H1 (cell line): ENCODE measurements at regions not wholly inside any gene's neighbourhood (a gene's known extent, or its start where the extent isn't known, plus 50 kb on each side); places are given as distances from the start of the nearest gene placed in this dataset.

Experiments used
- CTCF ChIA-PET: fragments of 300-600 bp; sonication (Branson Sonifier 250); formaldehyde crosslinking; loops from one replicate; lab custom pipeline; 2021; ENCODE audit not compliant: partially characterized antibody; lab: Charles Lee
- POLR2A ChIA-PET: fragments of 300-600 bp; sonication (Branson Sonifier 250); formaldehyde crosslinking; loops from one replicate; lab custom pipeline; 2021; ENCODE audit warnings: inconsistent platforms; ENCODE audit not compliant: partially characterized antibody; lab: Charles Lee
- DNase-seq, 2 experiments: peaks; one replicate each; pipeline versions ENCODE4 v3.0.0 to v3.0.0-alpha.2; 2010 to 2022; ENCODE audit warnings: low spot score in 2 of 2, low read depth in 1 of 2, mixed read lengths in 1 of 2
- FAIRE-seq: peaks from 2 replicates; lab custom pipeline; 2011; peaks lifted over from hg19 to GRCh38; lab: Jason Lieb, UNC
- H2AFZ ChIP-seq: 2 replicates; pipeline ENCODE4 v1.8.1; 2012; ENCODE audit warnings: low read length, inconsistent platforms
- H2AK5ac ChIP-seq: 2 replicates; pipeline ENCODE4 v1.6.1; 2013; ENCODE audit warnings: low read depth, low read length
- H2BK120ac ChIP-seq: replicated peaks from 2 replicates; pipeline ENCODE3; 2013; ENCODE audit warnings: low read depth, low read length, inconsistent platforms
- H2BK12ac ChIP-seq: 2 replicates; pipeline ENCODE4 v1.6.1; 2013; ENCODE audit warnings: low read depth, low read length
- H2BK15ac ChIP-seq: 2 replicates; pipeline ENCODE4 v1.6.1; 2013; ENCODE audit warnings: low read length
- H2BK20ac ChIP-seq: 2 replicates; pipeline ENCODE4 v1.6.1; 2013; ENCODE audit warnings: low read length
- H2BK5ac ChIP-seq: 2 replicates; pipeline ENCODE4 v1.6.1; 2013; ENCODE audit warnings: low read depth, low read length
- H3K14ac ChIP-seq: 2 replicates; pipeline ENCODE4 v1.6.1; 2013; ENCODE audit warnings: inconsistent platforms; ENCODE audit not compliant: insufficient read length
- H3K18ac ChIP-seq: 2 replicates; pipeline ENCODE4 v1.6.1; 2013; ENCODE audit warnings: low read length; ENCODE audit errors: extremely low read depth
- H3K23ac ChIP-seq: 2 replicates; pipeline ENCODE4 v1.6.1; 2013; ENCODE audit warnings: inconsistent platforms; ENCODE audit not compliant: insufficient read length
- H3K23me2 ChIP-seq: 2 replicates; pipeline ENCODE4 v1.6.1; 2013; ENCODE audit warnings: low read depth, low read length
- H3K27ac ChIP-seq: 2 replicates; pipeline ENCODE4 v1.6.1; 2011; ENCODE audit warnings: low read depth, low read length, inconsistent platforms
- H3K27me3 ChIP-seq, 4 experiments: replicated peaks in 1 of 4; 1 replicate in 1 of 4; 2 replicates in 3 of 4; pipeline versions ENCODE4 v1.6.1 to v1.8.1; 2011 to 2013; ENCODE audit warnings: low read length in 3 of 4, mild to moderate bottlenecking in 3 of 4, inconsistent platforms in 2 of 4, mixed read lengths in 2 of 4, moderate library complexity in 1 of 4; ENCODE audit not compliant: control insufficient read depth in 3 of 4, insufficient read depth in 3 of 4; ENCODE audit errors: extremely low read depth in 1 of 4
- H3K36me3 ChIP-seq, 4 experiments: 2 replicates each; pipeline versions ENCODE4 v1.6.1 to v1.8.1; 2011 to 2013; ENCODE audit warnings: mild to moderate bottlenecking in 4 of 4, low read length in 3 of 4, moderate library complexity in 2 of 4, control low read depth in 1 of 4, inconsistent platforms in 1 of 4; ENCODE audit not compliant: insufficient read depth in 4 of 4, control insufficient read depth in 2 of 4
- H3K4ac ChIP-seq: replicated peaks from 2 replicates; pipeline ENCODE3; 2013; ENCODE audit warnings: low read length, low read depth, mixed read lengths, inconsistent platforms; ENCODE audit not compliant: insufficient read length
- H3K4me1 ChIP-seq, 4 experiments: replicated peaks in 1 of 4; 1 replicate in 1 of 4; 2 replicates in 3 of 4; pipeline versions ENCODE4 v1.6.1 to v1.8.1; 2011 to 2013; ENCODE audit warnings: low read length in 3 of 4, inconsistent platforms in 2 of 4, mixed read lengths in 1 of 4; ENCODE audit not compliant: insufficient read depth in 4 of 4, control insufficient read depth in 3 of 4
- H3K4me2 ChIP-seq, 2 experiments: 2 replicates each; pipeline versions ENCODE4 v1.6.1 to v1.8.1; 2011 to 2013; ENCODE audit warnings: low read depth in 2 of 2, low read length in 2 of 2, control low read depth in 1 of 2, inconsistent platforms in 1 of 2, mild to moderate bottlenecking in 1 of 2; ENCODE audit not compliant: insufficient read depth in 1 of 2
- H3K4me3 ChIP-seq, 4 experiments: fragments of 200-600, 300-600 bp in 1 of 4; sonication (generic), shearing (Covaris generic), sonication (Bioruptor Twin) in 1 of 4; 2 replicates each; pipeline versions ENCODE4 v1.5.1 to v1.8.1; 2011 to 2016; ENCODE audit warnings: low read length in 4 of 4, low read depth in 3 of 4, control low read depth in 2 of 4, inconsistent platforms in 2 of 4, mild to moderate bottlenecking in 2 of 4, mixed read lengths in 1 of 4, moderate library complexity in 1 of 4; ENCODE audit not compliant: insufficient read depth in 2 of 4; ENCODE audit errors: extremely low read depth in 1 of 4
- H3K56ac ChIP-seq: replicated peaks from 2 replicates; pipeline ENCODE3; 2013; ENCODE audit warnings: low read depth, mild to moderate bottlenecking, mixed read lengths, low read length, inconsistent platforms; ENCODE audit not compliant: insufficient read length
- H3K79me1 ChIP-seq: 2 replicates; pipeline ENCODE4 v1.6.1; 2013; ENCODE audit warnings: low read depth, low read length, control low read depth
- H3K79me2 ChIP-seq, 2 experiments: 2 replicates each; pipeline versions ENCODE4 v1.6.1 to v1.8.1; 2012 to 2013; ENCODE audit warnings: low read length in 2 of 2, mild to moderate bottlenecking in 2 of 2, inconsistent platforms in 1 of 2; ENCODE audit not compliant: insufficient read depth in 2 of 2, control insufficient read depth in 1 of 2
- H3K9ac ChIP-seq, 4 experiments: replicated peaks in 1 of 4; 1 replicate in 1 of 4; 2 replicates in 3 of 4; pipeline versions ENCODE4 v1.6.1 to v1.8.1; 2011 to 2013; ENCODE audit warnings: low read depth in 3 of 4, low read length in 3 of 4, control low read depth in 2 of 4, mild to moderate bottlenecking in 2 of 4, moderate library complexity in 2 of 4, inconsistent platforms in 1 of 4; ENCODE audit errors: extremely low read depth in 1 of 4
- H3K9me3 ChIP-seq, 2 experiments: 2 replicates each; pipeline versions ENCODE4 v1.6.1 to v1.8.1; 2012 to 2013; ENCODE audit warnings: mild to moderate bottlenecking in 2 of 2, moderate library complexity in 2 of 2, control low read depth in 1 of 2, inconsistent platforms in 1 of 2, low read depth in 1 of 2, low read length in 1 of 2, mixed read lengths in 1 of 2; ENCODE audit not compliant: insufficient read depth in 2 of 2
- H4K20me1 ChIP-seq, 2 experiments: replicated peaks in 1 of 2; 2 replicates each; pipeline versions ENCODE3 to v1.8.1; 2011 to 2013; ENCODE audit warnings: inconsistent platforms in 2 of 2, low read length in 2 of 2, mild to moderate bottlenecking in 1 of 2; ENCODE audit not compliant: insufficient read depth in 2 of 2, control insufficient read depth in 1 of 2
- H4K5ac ChIP-seq: 2 replicates; pipeline ENCODE4 v1.6.1; 2013; ENCODE audit warnings: low read length, low read depth, mixed read lengths, inconsistent platforms; ENCODE audit not compliant: insufficient read length
- H4K8ac ChIP-seq: 2 replicates; pipeline ENCODE4 v1.8.0; 2013; ENCODE audit warnings: mild to moderate bottlenecking, moderate library complexity, low read length, inconsistent platforms; ENCODE audit not compliant: insufficient read depth; ENCODE audit errors: extremely low read depth
- H4K91ac ChIP-seq: replicated peaks from 2 replicates; pipeline ENCODE3; 2013; ENCODE audit warnings: low read length, mixed read lengths, inconsistent platforms; ENCODE audit not compliant: insufficient read length
- BCL11A ChIP-seq, 2 experiments: IDR thresholded peaks; one replicate each; pipeline ENCODE4 v1.6.1; 2011; ENCODE audit warnings: low read depth in 2 of 2, low read length in 2 of 2, mild to moderate bottlenecking in 2 of 2
- CEBPB ChIP-seq: IDR thresholded peaks from 2 replicates; pipeline ENCODE4 v1.6.1; 2012; ENCODE audit warnings: low read depth, low read length
- CHD2 ChIP-seq: IDR thresholded peaks from 2 replicates; pipeline ENCODE4 v1.6.1; 2012; ENCODE audit warnings: low read length, improper control_type of control experiment
- KDM1A ChIP-seq: fragments of 200-600, 300-600 bp; sonication (generic); IDR thresholded peaks from 2 replicates; pipeline ENCODE4 v1.7.1; 2016; ENCODE audit warnings: mild to moderate bottlenecking, low read length, borderline replicate concordance
- KDM4A ChIP-seq: IDR thresholded peaks from one replicate; pipeline ENCODE4 v1.7.1; 2012; ENCODE audit warnings: low read depth, mild to moderate bottlenecking, moderate library complexity, low read length, inconsistent platforms; ENCODE audit not compliant: severe bottlenecking
- NANOG ChIP-seq: IDR thresholded peaks from 2 replicates; pipeline ENCODE4 v1.6.1; 2011; ENCODE audit warnings: low read length, low read depth, mild to moderate bottlenecking, inconsistent platforms; ENCODE audit not compliant: insufficient read depth, poor library complexity, severe bottlenecking
- NRF1 ChIP-seq: IDR thresholded peaks from 2 replicates; pipeline ENCODE4 v1.6.1; 2011; ENCODE audit warnings: mild to moderate bottlenecking, low read depth, low read length, improper control_type of control experiment
- POLR2A ChIP-seq, 2 experiments: IDR thresholded peaks; 1 replicate in 1 of 2; 2 replicates in 1 of 2; pipeline ENCODE4 v1.6.1; 2011; ENCODE audit warnings: low read depth in 2 of 2, low read length in 2 of 2, mild to moderate bottlenecking in 2 of 2; ENCODE audit errors: control extremely low read depth in 1 of 2
- RXRA ChIP-seq: IDR thresholded peaks from 2 replicates; pipeline ENCODE4 v1.6.1; 2011; ENCODE audit warnings: low read depth, mild to moderate bottlenecking, low read length, moderate library complexity; ENCODE audit not compliant: insufficient read depth
- SP4 ChIP-seq: IDR thresholded peaks from 2 replicates; pipeline ENCODE4 v1.6.1; 2012; ENCODE audit warnings: low read length, inconsistent platforms
- TAF1 ChIP-seq: IDR thresholded peaks from 2 replicates; pipeline ENCODE4 v1.6.1; 2011; ENCODE audit warnings: mild to moderate bottlenecking, low read depth, low read length
- WGBS, 2 experiments: shearing (Covaris generic) in 1 of 2; methylation state at CpG; one replicate each; pipeline versions ENCODE4 v1.1.6 to v1.1.7; 2013 to 2015; ENCODE audit warnings: low lambda C conversion rate in 2 of 2, mixed read lengths in 2 of 2, inconsistent platforms in 1 of 2, low coverage in 1 of 2, missing lambda C conversion rate in 1 of 2; ENCODE audit not compliant: insufficient replicate concordance in 2 of 2, insufficient coverage in 1 of 2, insufficient read length in 1 of 2; ENCODE audit errors: extremely low coverage in 1 of 2, missing lambda C conversion rate in 1 of 2; 5-methylcytosine and 5-hydroxymethylcytosine counted together
- TF ChIP-seq, protein P1 (sequence below): IDR thresholded peaks from 2 replicates; pipeline ENCODE4 v1.6.1; 2011; ENCODE audit warnings: low read depth, mild to moderate bottlenecking, low read length; ENCODE audit not compliant: insufficient read depth
- TF ChIP-seq, protein P2 (sequence below): IDR thresholded peaks from 2 replicates; pipeline ENCODE4 v1.6.1; 2011; ENCODE audit warnings: low read length, improper control_type of control experiment

GRCh38 chr14:89503431-89503996, 86.5 kb upstream of the FOXN3 start:
- H2AFZ ChIP-seq, result no peak overlapping the region
- H2BK20ac ChIP-seq, result no peak overlapping the region
- peaks cover 6% of the 10 kb centered on the region; the same call in 1 of the 2 replicates for H3K79me1 ChIP-seq
- POLR2A ChIA-PET, result interaction anchor here (1.0 to 1.8 kb wide), 2 partner anchors 10 kb away, joined by 3 to 6 read pairs; no protein-coding TSS in a partner anchor
- peaks cover 0 to 7% (median 1%) of the 10 kb centered on the region in 4 experiments; a peak in 3 of 7 replicates for H3K4me1 ChIP-seq
- CTCF ChIA-PET, result interaction anchor here (1.1 kb wide), 1 partner anchor 114 kb away, joined by 3 read pairs; no protein-coding TSS in a partner anchor
- no peak overlapping the region for H4K8ac ChIP-seq
- H3K4me2 ChIP-seq, result no peak overlapping the region
- no peak overlapping the region for H2BK120ac ChIP-seq
- no peak overlapping the region for H3K4ac ChIP-seq
- no peak overlapping the region for H3K4me3 ChIP-seq
- H3K9ac ChIP-seq, result no peak overlapping the region
- no peaks in the 10 kb centered on the region; a peak in 1 of 4 replicates for H3K9me3 ChIP-seq
- no peak overlapping the region for H3K27ac ChIP-seq
- H2BK5ac ChIP-seq, result no peak overlapping the region; the same call in 1 of the 2 replicates
- no peak overlapping the region for H3K18ac ChIP-seq
- H3K14ac ChIP-seq, result no peak overlapping the region
- H3K23me2 ChIP-seq, result no peaks in the 10 kb centered on the region
- H2BK15ac ChIP-seq, result no peak overlapping the region
- H2BK12ac ChIP-seq, result no peak overlapping the region
- no peak overlapping the region for H4K91ac ChIP-seq
- H3K36me3 ChIP-seq, result peaks cover 0 to 11% (median 0%) of the 10 kb centered on the region in 4 experiments; a peak in 2 of 8 replicates
- DNase-seq (no peak), FAIRE-seq (no peak)
- H3K27me3 ChIP-seq, result no peaks in the 10 kb centered on the region
- no peak overlapping the region for H2AK5ac ChIP-seq
- whole genome bisulfite sequencing, 2 experiments, result 93% methylated on average over 10 of the region's 10 CpGs; no CpG with 5 or more reads in 1 of the 2 experiments
- no peak overlapping the region for H4K5ac ChIP-seq
- no peak overlapping the region for H3K56ac ChIP-seq
- H3K79me2 ChIP-seq, result peaks cover 0 to 36% of the 10 kb centered on the region in 2 experiments; a peak in 2 of 4 replicates
- H4K20me1 ChIP-seq, result no peaks in the 10 kb centered on the region
- H3K23ac ChIP-seq, result no peak overlapping the region
- TF ChIP-seq BCL11A (IDR thresholded peaks at IDR 0.05; ENCODE audit: low read depth in 2 of 2, low read length in 2 of 2) (no peak), CHD2 (no peak), KDM4A (no peak), RXRA (no peak), SP4 (no peak), KDM1A (no peak), POLR2A (IDR thresholded peaks at IDR 0.05; ENCODE audit: control extremely low read depth in 1 of 2, low read depth in 2 of 2, low read length in 2 of 2) (no peak), NRF1 (no peak), NANOG (no peak), CEBPB (no peak), TAF1 (no peak)
- TF ChIP-seq, protein P1, sequence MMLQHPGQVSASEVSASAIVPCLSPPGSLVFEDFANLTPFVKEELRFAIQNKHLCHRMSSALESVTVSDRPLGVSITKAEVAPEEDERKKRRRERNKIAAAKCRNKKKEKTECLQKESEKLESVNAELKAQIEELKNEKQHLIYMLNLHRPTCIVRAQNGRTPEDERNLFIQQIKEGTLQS, result no peak
- TF ChIP-seq, protein P2, sequence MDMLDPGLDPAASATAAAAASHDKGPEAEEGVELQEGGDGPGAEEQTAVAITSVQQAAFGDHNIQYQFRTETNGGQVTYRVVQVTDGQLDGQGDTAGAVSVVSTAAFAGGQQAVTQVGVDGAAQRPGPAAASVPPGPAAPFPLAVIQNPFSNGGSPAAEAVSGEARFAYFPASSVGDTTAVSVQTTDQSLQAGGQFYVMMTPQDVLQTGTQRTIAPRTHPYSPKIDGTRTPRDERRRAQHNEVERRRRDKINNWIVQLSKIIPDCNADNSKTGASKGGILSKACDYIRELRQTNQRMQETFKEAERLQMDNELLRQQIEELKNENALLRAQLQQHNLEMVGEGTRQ, result no peak
